T-cell (primary cell): ENCODE measurements at regions not wholly inside any gene's neighbourhood (a gene's known extent, or its start where the extent isn't known, plus 50 kb on each side); places are given as distances from the start of the nearest gene placed in this dataset.
"Not testable (repeated sequence)": the region's sequence is repeated elsewhere in the genome, so short reads cannot be mapped to it uniquely, and the experiment has no call there.

Source experiments
- ATAC-seq, 4 experiments: fragments of 200-7000 bp in 3 of 4; fragments of 150-1000 bp in 1 of 4; cut with Tn5 transposase; replicated peaks in 1 of 4; 1 replicate in 3 of 4; 2 replicates in 1 of 4; pipeline ENCODE4 v1.10.0; 2021; ENCODE audit warnings: moderate library complexity in 3 of 4, mild to moderate bottlenecking in 2 of 4, moderate number of reproducible peaks in 1 of 4
- CTCF ChIA-PET, 2 donors: fragments of 300-600 bp; sonication (Branson Sonifier 250); formaldehyde crosslinking; loops; one replicate each; lab custom pipeline; 2022; ENCODE audit warnings: antibody characterized with exemption in 2 of 2; lab: Charles Lee
- POLR2A ChIA-PET, 2 donors: fragments of 300-600 bp; sonication (Branson Sonifier 250); formaldehyde crosslinking; loops; one replicate each; lab custom pipeline; 2022; ENCODE audit warnings: antibody characterized with exemption in 2 of 2; lab: Charles Lee
- DNase-seq, 35 experiments: peaks; one replicate each; pipeline versions ENCODE4 v3.0.0 to v3.0.0-alpha.2; 2013 to 2023
- H3K27ac ChIP-seq: one replicate; pipeline ENCODE4 v1.5.1; 2013; ENCODE audit warnings: low read length
- H3K27me3 ChIP-seq, 2 experiments: replicated peaks in 1 of 2; 1 replicate in 1 of 2; 2 replicates in 1 of 2; pipeline versions ENCODE4 v1.6.1 to v1.7.0; 2013; ENCODE audit warnings: low read length in 1 of 2, mixed read lengths in 1 of 2; ENCODE audit not compliant: control insufficient read depth in 2 of 2, insufficient read depth in 2 of 2; ENCODE audit errors: extremely low read depth in 1 of 2
- H3K36me3 ChIP-seq, 2 donors: 1 replicate in 1 of 2; 2 replicates in 1 of 2; pipeline versions ENCODE4 v1.6.1 to v1.7.0; 2013; ENCODE audit warnings: low read length in 1 of 2; ENCODE audit not compliant: control insufficient read depth in 2 of 2, insufficient read depth in 1 of 2; ENCODE audit errors: extremely low read depth in 1 of 2
- H3K4me1 ChIP-seq, 2 experiments: 1 replicate in 1 of 2; 2 replicates in 1 of 2; pipeline versions ENCODE4 v1.6.1 to v1.7.0; 2013; ENCODE audit warnings: low read length in 2 of 2, mixed read lengths in 1 of 2; ENCODE audit not compliant: insufficient read depth in 2 of 2, control insufficient read depth in 1 of 2; ENCODE audit errors: extremely low read depth in 1 of 2
- H3K4me3 ChIP-seq, 2 donors: 1 replicate in 1 of 2; 2 replicates in 1 of 2; pipeline versions ENCODE4 v1.5.1 to v1.7.0; 2013; ENCODE audit warnings: mild to moderate bottlenecking in 2 of 2, low read length in 1 of 2, moderate library complexity in 1 of 2; ENCODE audit not compliant: control insufficient read depth in 1 of 2; ENCODE audit errors: extremely low read depth in 1 of 2
- H3K9me3 ChIP-seq: 2 replicates; pipeline ENCODE4 v1.7.0; 2013
- H3K27ac Mint-ChIP-seq, 2 donors: one replicate each; pipeline ENCODE4 v1.8.0; 2020 to 2021; ENCODE audit warnings: mild to moderate bottlenecking in 2 of 2, mixed read lengths in 2 of 2
- H3K27me3 Mint-ChIP-seq, 2 donors: one replicate each; pipeline ENCODE4 v1.8.0; 2021 to 2022; ENCODE audit warnings: mixed read lengths in 2 of 2
- H3K36me3 Mint-ChIP-seq: one replicate; pipeline ENCODE4 v1.8.0; 2021; ENCODE audit warnings: mixed read lengths
- H3K4me1 Mint-ChIP-seq, 3 donors: one replicate each; pipeline ENCODE4 v1.8.0; 2020 to 2022; ENCODE audit warnings: mixed read lengths in 3 of 3, mild to moderate bottlenecking in 1 of 3
- H3K4me3 Mint-ChIP-seq, 3 donors: one replicate each; pipeline ENCODE4 v1.8.0; 2020 to 2022; ENCODE audit warnings: mild to moderate bottlenecking in 3 of 3, mixed read lengths in 3 of 3, moderate library complexity in 3 of 3
- H3K9me3 Mint-ChIP-seq, 3 donors: one replicate each; pipeline ENCODE4 v1.8.0; 2020 to 2022; ENCODE audit warnings: mixed read lengths in 3 of 3
- WGBS: methylation state at CpG from one replicate; pipeline ENCODE4 v1.1.5; 2013; ENCODE audit warnings: missing lambda C conversion rate; ENCODE audit not compliant: insufficient coverage; 5-methylcytosine and 5-hydroxymethylcytosine counted together

GRCh38 chr3:18987070-18987469 lies 161.2 kb upstream of the KCNH8 start:
- ChIA-PET CTCF (no interaction called here), POLR2A (no interaction called here)
- Histone ChIP-seq H3K4me1 (peaks cover 0 to 17% of the 10 kb centered on the region in 2 experiments), H3K36me3 (no peaks in the 10 kb centered on the region), H3K27me3 (peaks cover 0 to 3% of the 10 kb centered on the region in 2 experiments), H3K4me3 (no peak overlapping the region), H3K27ac (no peak overlapping the region), H3K9me3 (no peaks in the 10 kb centered on the region)
- Mint-ChIP-seq H3K27ac (no peak overlapping the region), H3K4me3 (no peak overlapping the region), H3K4me1 (peaks cover 16 to 30% (median 19%) of the 10 kb centered on the region in 3 donors), H3K36me3 (no peaks in the 10 kb centered on the region), H3K27me3 (peaks cover 25 to 27% of the 10 kb centered on the region in 2 donors), H3K9me3 (peaks cover 0 to 2% (median 0%) of the 10 kb centered on the region in 3 donors)
- DNase-seq (no peak), ATAC-seq (no peak)

- no peaks in the 10 kb centered on the region for H3K27me3 ChIP-seq
- no peak for ATAC-seq
- no CpG with 5 or more reads among the region's 2 CpGs for WGBS
- H3K36me3 ChIP-seq = no peaks in the 10 kb centered on the region
- DNase-seq = no peak
- no peak overlapping the region for H3K27ac Mint-ChIP-seq
- no peaks in the 10 kb centered on the region for H3K9me3 ChIP-seq
- peaks cover 0 to 3% (median 0%) of the 10 kb centered on the region in 3 donors for H3K9me3 Mint-ChIP-seq
- no peak overlapping the region for H3K27ac ChIP-seq
- ChIA-PET POLR2A (no interaction called here), CTCF (no interaction called here)
- peaks cover 0 to 9% (median under 1%) of the 10 kb centered on the region in 3 donors for H3K4me1 Mint-ChIP-seq
- peaks cover 2% of the 10 kb centered on the region in 2 donors for H3K27me3 Mint-ChIP-seq
- H3K4me3 ChIP-seq = no peak overlapping the region
- H3K4me1 ChIP-seq = peaks cover 0 to 4% of the 10 kb centered on the region in 2 experiments
- H3K4me3 Mint-ChIP-seq = no peak overlapping the region
- H3K36me3 Mint-ChIP-seq = no peaks in the 10 kb centered on the region
These were observed 165.4 kb upstream of the KCNH8 start for GRCh38 chr3:18982920-18983319.

- H3K36me3 Mint-ChIP-seq, H3K4me1 ChIP-seq, H3K27ac ChIP-seq, H3K36me3 ChIP-seq, H3K27me3 ChIP-seq, H3K4me1 Mint-ChIP-seq, DNase-seq, ATAC-seq, H3K27ac Mint-ChIP-seq, POLR2A ChIA-PET, H3K4me3 Mint-ChIP-seq, H3K4me3 ChIP-seq, H3K9me3 ChIP-seq, CTCF ChIA-PET: not testable (repeated sequence)
- WGBS = 94% methylated on average over 10 of the region's 17 CpGs
- peaks cover 0 to 18% of the 10 kb centered on the region in 2 donors for H3K27me3 Mint-ChIP-seq
- peaks cover 0 to 15% (median 4%) of the 10 kb centered on the region in 3 donors for H3K9me3 Mint-ChIP-seq
These were observed 172.2 kb upstream of the KCNH8 start for GRCh38 chr3:18976102-18976501.

DNA sequence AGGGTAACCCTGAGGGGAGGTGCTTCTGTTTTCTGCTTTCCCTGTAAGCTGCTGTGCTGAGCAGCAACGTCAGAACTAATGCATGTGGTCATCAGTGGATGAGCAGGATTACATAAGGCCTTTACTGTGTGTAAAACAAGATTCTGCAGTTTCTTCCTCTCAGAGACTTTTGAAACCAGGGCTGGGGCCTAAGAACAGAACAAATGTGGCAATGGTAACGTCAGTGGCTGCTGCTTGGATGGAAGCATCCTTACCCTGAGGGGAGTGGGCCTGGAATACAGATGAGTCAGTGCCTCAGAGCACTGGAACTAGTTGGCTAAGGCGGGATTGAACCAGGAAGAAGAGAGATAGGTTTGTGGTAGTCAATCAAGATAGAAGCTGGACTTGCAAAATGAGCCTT lies 180.2 kb upstream of the KCNH8 start:
- POLR2A ChIA-PET = no interaction called here
- no peaks in the 10 kb centered on the region for H3K4me1 ChIP-seq
- H3K27ac ChIP-seq = no peak overlapping the region
- H3K36me3 ChIP-seq = no peaks in the 10 kb centered on the region
- no peak overlapping the region for H3K4me3 ChIP-seq
- no peak overlapping the region for H3K4me3 Mint-ChIP-seq
- peaks cover 0 to 5% of the 10 kb centered on the region in 2 donors for H3K27me3 Mint-ChIP-seq
- H3K36me3 Mint-ChIP-seq = no peaks in the 10 kb centered on the region
- no peak for ATAC-seq
- CTCF ChIA-PET = no interaction called here
- DNase-seq = no peak
- no peak overlapping the region for H3K27ac Mint-ChIP-seq
- no peaks in the 10 kb centered on the region for H3K4me1 Mint-ChIP-seq
- no peaks in the 10 kb centered on the region for H3K27me3 ChIP-seq
- no peaks in the 10 kb centered on the region for H3K9me3 ChIP-seq
- WGBS = 44% methylated on average over 2 of the region's 3 CpGs
- H3K9me3 Mint-ChIP-seq = peaks cover 0 to 5% (median 0%) of the 10 kb centered on the region in 3 donors

DNA sequence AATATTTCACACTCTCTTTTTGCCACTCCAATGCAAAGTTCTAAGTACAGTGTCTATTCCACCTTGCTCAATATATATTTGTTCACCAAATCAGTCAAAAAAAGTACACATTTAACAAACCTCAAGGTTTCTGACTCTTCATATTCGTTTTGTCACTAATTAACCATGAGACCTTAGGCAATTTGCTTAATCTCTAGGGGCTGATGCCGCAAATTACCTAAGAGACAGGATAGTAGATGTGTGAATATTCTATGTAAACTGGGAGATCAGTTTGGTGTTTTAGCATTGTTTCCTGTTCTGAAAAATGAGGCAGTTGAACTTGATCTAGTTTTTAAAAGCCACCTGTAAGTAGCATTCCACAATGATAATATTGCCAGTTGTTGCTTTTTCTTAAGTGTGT lies 182.5 kb upstream of the KCNH8 start:
- H3K4me1 ChIP-seq = no peaks in the 10 kb centered on the region
- peaks cover 5 to 10% of the 10 kb centered on the region in 2 donors for H3K27me3 Mint-ChIP-seq
- H3K4me3 ChIP-seq = no peak overlapping the region
- no peaks in the 10 kb centered on the region for H3K27me3 ChIP-seq
- no peaks in the 10 kb centered on the region for H3K36me3 Mint-ChIP-seq
- POLR2A ChIA-PET = no interaction called here
- no peaks in the 10 kb centered on the region for H3K9me3 ChIP-seq
- H3K36me3 ChIP-seq = no peaks in the 10 kb centered on the region
- no peak overlapping the region for H3K27ac ChIP-seq
- no peak overlapping the region for H3K4me3 Mint-ChIP-seq
- CTCF ChIA-PET = no interaction called here
- ATAC-seq (no peak), DNase-seq (no peak)
- H3K27ac Mint-ChIP-seq = no peak overlapping the region
- peaks cover 0 to 5% (median 0%) of the 10 kb centered on the region in 3 donors for H3K9me3 Mint-ChIP-seq
- WGBS = 80% methylated on average over 1 of the region's 2 CpGs
- no peaks in the 10 kb centered on the region for H3K4me1 Mint-ChIP-seq

- CTCF ChIA-PET = no interaction called here
- Mint-ChIP-seq H3K4me3 (no peak overlapping the region), H3K27me3 (peaks cover 5 to 10% of the 10 kb centered on the region in 2 donors), H3K9me3 (peaks cover 0 to 5% (median under 1%) of the 10 kb centered on the region in 3 donors), H3K4me1 (no peaks in the 10 kb centered on the region), H3K27ac (no peak overlapping the region), H3K36me3 (no peaks in the 10 kb centered on the region)
- Histone ChIP-seq H3K27me3 (no peaks in the 10 kb centered on the region), H3K9me3 (no peaks in the 10 kb centered on the region), H3K36me3 (no peaks in the 10 kb centered on the region), H3K4me1 (no peaks in the 10 kb centered on the region), H3K27ac (no peak overlapping the region), H3K4me3 (no peak overlapping the region)
- no peak for ATAC-seq
- WGBS = 58% methylated on average over 3 of the region's 3 CpGs
- DNase-seq = no peak
- POLR2A ChIA-PET = no interaction called here
These were observed 183.7 kb upstream of the KCNH8 start for GRCh38 chr3:18964640-18965039.

DNA sequence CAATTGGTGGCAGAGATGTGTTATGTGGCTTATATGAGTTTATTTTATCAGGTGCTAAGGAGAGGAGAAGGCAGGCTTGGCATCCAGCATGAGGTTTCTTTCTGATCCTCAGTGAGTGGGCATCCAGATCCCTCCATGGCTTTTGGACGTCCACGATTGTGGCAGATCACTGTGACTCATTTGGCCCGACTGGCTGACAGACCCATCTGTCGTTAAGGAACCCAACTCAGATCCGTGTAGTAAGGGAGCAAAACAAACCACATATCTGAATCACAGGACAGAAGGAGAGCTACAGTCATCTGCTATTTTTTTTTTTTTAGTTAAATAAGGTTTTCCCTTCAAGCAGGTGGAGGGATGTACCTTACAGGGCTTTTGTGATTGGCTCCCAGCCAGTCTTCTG lies 197.0 kb upstream of the KCNH8 start:
- peaks cover 0 to 3% of the 10 kb centered on the region in 2 experiments for H3K27me3 ChIP-seq

More for the DNA sequence above, 197.0 kb upstream of the KCNH8 start:
- no peaks in the 10 kb centered on the region for H3K36me3 ChIP-seq
- POLR2A ChIA-PET = no interaction called here
- ATAC-seq = no peak
- no peaks in the 10 kb centered on the region for H3K9me3 ChIP-seq
- no peak overlapping the region for H3K27ac Mint-ChIP-seq
- H3K36me3 Mint-ChIP-seq = no peaks in the 10 kb centered on the region
- CTCF ChIA-PET = no interaction called here
- no peak overlapping the region for H3K4me3 ChIP-seq
- H3K9me3 Mint-ChIP-seq = no peaks in the 10 kb centered on the region
- H3K27me3 Mint-ChIP-seq = peaks cover 4 to 12% of the 10 kb centered on the region in 2 donors
- no peak for DNase-seq
- H3K27ac ChIP-seq = no peak overlapping the region
- no CpG with 5 or more reads among the region's 5 CpGs for WGBS
- H3K4me1 ChIP-seq = no peaks in the 10 kb centered on the region
- H3K4me3 Mint-ChIP-seq = no peak overlapping the region
- no peaks in the 10 kb centered on the region for H3K4me1 Mint-ChIP-seq
